Liver (tissue), 3 donors: ENCODE measurements at regions not wholly inside any gene's neighbourhood (a gene's known extent, or its start where the extent isn't known, plus 50 kb on each side); places are given as distances from the start of the nearest gene placed in this dataset.

ENCODE experiments used
- CTCF ChIP-seq: fragments of 150-350 bp; IDR thresholded peaks from 2 replicates; pipeline ENCODE4 v1.5.1; 2017; ENCODE audit warnings: improper control_type of control experiment, low read depth, low read length; ENCODE audit not compliant: missing input control
- MAX ChIP-seq: IDR thresholded peaks from 2 replicates; pipeline ENCODE4 v1.6.1; 2016; ENCODE audit warnings: antibody characterized with exemption
- REST ChIP-seq: IDR thresholded peaks from 2 replicates; pipeline ENCODE4 v1.6.1; 2016; ENCODE audit warnings: antibody characterized with exemption, mild to moderate bottlenecking
- TAF1 ChIP-seq: conservative IDR thresholded peaks from 2 replicates; pipeline ENCODE4 v1.6.1; 2016; ENCODE audit warnings: antibody characterized with exemption, mild to moderate bottlenecking
- YY1 ChIP-seq: IDR thresholded peaks from 2 replicates; pipeline ENCODE4 v1.6.1; 2016; ENCODE audit warnings: antibody characterized with exemption, mild to moderate bottlenecking
- ZBTB33 ChIP-seq: IDR thresholded peaks from 2 replicates; pipeline ENCODE4 v1.6.1; 2016; ENCODE audit warnings: antibody characterized with exemption
- TF ChIP-seq, protein P1 (sequence below): IDR thresholded peaks from 2 replicates; pipeline ENCODE4 v1.6.1; 2016; ENCODE audit warnings: antibody characterized with exemption
- donor health status: healthy.
- donor health status: healthy.

- TF ChIP-seq CTCF (no peak), REST (no peak), MAX (no peak), YY1 (no peak), ZBTB33 (no peak), TAF1 (no peak)
- TF ChIP-seq, protein P1, sequence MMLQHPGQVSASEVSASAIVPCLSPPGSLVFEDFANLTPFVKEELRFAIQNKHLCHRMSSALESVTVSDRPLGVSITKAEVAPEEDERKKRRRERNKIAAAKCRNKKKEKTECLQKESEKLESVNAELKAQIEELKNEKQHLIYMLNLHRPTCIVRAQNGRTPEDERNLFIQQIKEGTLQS = no peak
Measured at GRCh38 chr5:26647781-26648180, 390.6 kb downstream of the CDH9 start.
